ENCODE measurements at regions not wholly inside any gene's neighbourhood (a gene's known extent, or its start where the extent isn't known, plus 50 kb on each side); places are given as distances from the start of the nearest gene placed in this dataset.

- peak; percentile 20 for DNase-seq
These were observed 177.8 kb downstream of the OLFM4 start for GRCh38 chr13:53206455-53206854.

- DNase-seq = no peak
These were observed 178.9 kb downstream of the OLFM4 start for GRCh38 chr13:53207556-53207955.

DNA sequence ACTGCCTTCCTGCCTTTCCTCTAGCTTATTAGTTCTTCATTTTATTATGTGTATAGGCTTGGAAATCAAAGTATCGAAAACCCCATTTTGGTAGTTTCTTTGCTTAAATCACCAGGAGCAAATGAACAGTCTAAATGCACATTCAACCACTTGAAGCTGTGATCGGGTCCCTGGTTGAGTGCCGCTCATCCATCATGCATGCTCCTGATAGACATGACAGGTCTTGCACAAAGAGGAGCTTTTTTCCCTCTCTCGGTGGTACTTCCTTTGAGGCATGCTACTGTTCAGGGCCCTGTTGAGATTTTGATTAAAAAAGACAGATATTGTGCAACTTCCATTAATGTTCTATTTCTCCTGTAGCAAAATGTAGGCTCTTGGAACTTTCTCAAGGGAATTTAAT lies 185.8 kb downstream of the OLFM4 start:
- no peak for DNase-seq

DNA sequence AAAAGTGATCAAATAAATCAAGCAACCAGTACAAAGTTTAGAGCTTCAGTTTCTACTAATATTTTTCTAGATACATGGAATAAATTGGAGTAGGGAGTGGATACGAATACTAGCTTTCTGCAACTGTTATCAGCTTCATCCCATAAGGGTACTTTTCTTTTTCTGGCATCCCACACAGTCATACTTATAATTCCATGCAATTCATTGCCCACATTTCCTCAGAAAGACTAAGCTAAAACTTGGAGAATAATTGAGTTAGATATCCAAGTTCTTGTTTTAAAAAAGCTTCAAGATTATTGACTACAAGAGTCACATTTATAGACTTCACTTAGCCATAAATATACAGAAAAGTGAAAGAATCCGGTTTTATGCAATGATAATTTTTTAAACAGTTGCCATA lies 186.9 kb downstream of the OLFM4 start:
- DNase-seq = no peak

DNA sequence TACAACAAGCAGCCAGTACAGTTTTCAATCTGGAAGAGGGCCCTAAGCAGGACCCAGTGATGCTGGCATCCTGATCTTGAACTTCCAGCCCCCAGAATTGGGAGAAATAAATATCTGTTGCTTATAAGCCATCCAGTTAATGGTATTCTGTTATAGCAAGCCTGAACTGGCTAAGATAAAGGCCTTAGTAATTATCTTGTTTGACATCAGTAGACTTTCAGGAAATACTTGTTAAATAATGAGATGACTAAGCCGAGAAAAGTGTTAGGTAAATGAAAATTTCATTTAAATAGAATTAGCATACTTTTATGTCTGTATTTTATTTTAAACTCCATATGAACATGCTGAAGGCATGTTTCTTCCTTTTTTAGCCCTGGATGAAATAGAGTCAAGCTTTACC lies 188.2 kb downstream of the OLFM4 start:
- DNase-seq = no peak

GRCh38 chr13:53217194-53217593 lies 188.6 kb downstream of the OLFM4 start:
- no peak for DNase-seq

DNA sequence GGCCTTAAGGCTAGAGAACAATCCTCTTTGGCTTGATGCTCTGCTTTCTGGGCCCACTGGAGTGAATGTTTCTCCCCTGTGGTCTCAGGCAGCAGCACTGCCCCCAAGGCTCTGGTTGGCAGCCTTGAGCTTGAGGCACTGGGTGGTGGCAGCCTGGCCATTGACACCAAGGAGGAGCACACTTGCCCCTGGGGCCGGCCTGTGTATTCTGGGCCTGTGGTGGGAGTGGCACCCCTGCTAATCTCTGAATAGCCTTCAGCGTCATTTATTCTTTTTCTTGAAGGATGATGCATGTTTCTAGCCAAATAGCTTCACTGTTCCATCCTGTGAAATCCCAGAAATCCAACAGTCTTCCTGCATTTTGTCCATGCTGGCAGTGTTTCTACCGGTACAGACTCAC lies 191.4 kb downstream of the OLFM4 start:
- DNase-seq = no peak

DNA sequence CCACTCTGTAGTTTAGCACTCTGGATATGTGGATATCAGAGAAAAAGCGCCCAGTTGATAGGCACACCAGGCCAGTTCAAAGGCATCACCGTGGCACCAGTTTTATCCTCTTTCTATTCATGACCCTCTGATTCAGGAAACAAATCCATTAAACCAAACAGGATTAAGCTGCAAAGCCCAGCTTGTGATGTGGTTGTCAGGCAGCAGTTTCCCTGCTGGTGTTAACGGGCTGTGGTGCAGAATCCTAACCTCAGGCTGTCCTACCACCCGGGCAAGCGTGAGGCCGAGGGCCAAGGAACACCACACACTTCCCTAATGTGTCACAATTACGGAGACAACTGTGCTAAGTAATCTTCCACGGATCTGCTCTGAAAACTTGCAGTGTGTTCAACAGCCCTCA lies 209.1 kb downstream of the OLFM4 start:
- DNase-seq = no peak

GRCh38 chr13:53238261-53238660 lies 209.6 kb downstream of the OLFM4 start:
- DNase-seq = peak; percentile 52

DNA sequence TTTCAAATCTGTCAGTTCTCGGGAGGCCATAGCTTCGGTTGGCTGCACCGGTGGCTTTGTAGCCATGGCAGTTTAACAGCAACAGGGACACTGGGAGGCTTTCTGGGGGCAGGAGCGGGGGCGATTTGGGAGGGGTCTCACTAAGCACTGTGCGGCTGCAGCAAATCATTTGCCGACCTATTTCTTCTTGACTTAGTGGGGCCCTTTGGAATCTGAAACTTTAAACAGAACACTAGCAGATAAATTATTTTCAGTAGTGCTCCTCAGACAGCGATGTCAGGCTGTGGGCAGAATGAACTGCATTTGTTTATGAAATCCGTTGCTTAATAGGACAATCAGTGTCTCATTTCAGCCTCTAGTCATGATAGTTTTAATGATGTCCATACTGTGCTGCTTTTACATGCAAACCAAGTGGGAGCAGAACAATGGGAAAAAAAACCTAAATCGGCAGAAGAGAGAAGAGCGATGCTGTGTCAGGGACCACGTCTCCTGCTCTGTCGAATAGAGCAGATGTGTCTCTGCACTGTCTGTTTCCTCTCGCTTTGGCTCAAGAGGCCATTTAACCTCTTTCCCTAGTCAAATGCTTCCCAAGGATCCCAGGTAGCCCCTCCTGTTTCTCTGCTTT lies 211.9 kb downstream of the OLFM4 start:
- no peak for DNase-seq

DNA sequence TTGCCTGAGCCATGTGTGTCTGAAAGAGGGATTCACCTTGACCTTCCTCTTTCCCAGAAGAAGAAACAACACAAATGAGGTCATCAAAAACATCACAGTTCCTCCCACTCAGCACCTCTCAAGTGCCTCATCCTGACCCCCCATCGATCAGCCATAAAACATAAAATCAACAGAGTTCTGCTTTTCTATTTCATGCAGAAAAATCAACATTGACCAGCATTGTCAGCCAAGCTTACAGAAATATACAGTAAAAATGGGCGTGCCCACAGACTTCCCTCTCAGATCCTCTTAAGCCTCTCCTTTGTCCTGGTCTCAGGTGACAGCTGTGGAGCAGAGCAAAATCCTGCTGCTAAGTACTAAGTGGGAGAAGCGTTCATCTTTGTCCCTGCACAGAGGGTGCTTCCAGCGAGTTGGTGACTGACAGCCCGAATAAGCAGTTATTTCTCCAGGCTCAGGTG lies 213.3 kb downstream of the OLFM4 start:
- DNase-seq = peak; percentile 95

DNA sequence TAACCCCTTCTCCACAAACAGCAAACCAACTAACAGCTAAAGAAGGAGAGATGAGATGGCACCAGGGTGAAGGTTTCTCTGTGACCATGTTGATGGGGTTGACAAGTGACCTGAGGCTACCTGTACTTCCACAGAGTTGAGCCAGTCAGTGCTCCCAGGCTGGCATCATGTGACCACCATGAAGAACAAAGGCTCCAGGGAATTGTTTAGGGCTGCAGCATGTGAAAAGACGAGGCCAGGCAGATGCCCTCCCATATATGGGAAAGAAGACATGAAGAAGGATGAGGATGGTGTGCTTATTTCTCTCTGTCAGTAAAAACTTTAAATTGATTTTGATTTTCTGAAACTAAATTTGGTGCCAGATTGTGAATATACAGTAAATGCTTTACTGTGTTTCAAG lies 220.6 kb downstream of the OLFM4 start:
- DNase-seq = no peak

- peak; percentile 80 for DNase-seq
These were observed 221.8 kb downstream of the OLFM4 start for GRCh38 chr13:53250272-53250875.

- no peak for DNase-seq
These were observed 222.4 kb downstream of the OLFM4 start for GRCh38 chr13:53250977-53251376.

GRCh38 chr13:53254500-53254899 lies 225.9 kb downstream of the OLFM4 start:
- no peak for DNase-seq

- DNase-seq = no peak
These were observed 227.2 kb downstream of the OLFM4 start for GRCh38 chr13:53255795-53256194.

GRCh38 chr13:53260594-53260993 lies 232.0 kb downstream of the OLFM4 start:
- no peak for DNase-seq

GRCh38 chr13:53264751-53265385 lies 236.3 kb downstream of the OLFM4 start:
- no peak for DNase-seq

GRCh38 chr13:53266757-53267156 lies 238.1 kb downstream of the OLFM4 start:
- no peak for DNase-seq

GRCh38 chr13:53269634-53270033 lies 241.0 kb downstream of the OLFM4 start:
- DNase-seq = no peak

DNA sequence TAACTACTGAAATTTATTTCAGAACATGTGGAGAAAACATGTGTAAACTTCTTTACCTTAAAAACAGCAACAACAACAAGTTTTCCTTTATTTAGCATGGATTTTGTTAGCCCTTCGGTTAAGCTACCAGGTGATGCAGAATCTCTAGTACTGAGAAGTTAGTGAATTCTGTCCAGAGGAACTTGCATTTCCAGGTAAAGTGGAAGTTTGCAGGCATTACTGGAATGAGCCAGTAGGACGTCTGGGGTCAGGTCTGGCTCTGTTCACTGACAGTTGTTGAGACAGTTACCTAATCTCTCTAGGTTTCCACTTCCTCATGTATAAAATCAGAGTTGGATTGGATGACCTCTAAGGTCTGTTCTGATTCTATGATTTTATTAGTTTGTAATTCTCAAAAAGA lies 244.3 kb downstream of the OLFM4 start:
- no peak for DNase-seq

GRCh38 chr13:53276265-53276664 lies 247.7 kb downstream of the OLFM4 start:
- no peak for DNase-seq

GRCh38 chr13:53281677-53282076 lies 253.1 kb downstream of the OLFM4 start:
- DNase-seq = no peak

DNA sequence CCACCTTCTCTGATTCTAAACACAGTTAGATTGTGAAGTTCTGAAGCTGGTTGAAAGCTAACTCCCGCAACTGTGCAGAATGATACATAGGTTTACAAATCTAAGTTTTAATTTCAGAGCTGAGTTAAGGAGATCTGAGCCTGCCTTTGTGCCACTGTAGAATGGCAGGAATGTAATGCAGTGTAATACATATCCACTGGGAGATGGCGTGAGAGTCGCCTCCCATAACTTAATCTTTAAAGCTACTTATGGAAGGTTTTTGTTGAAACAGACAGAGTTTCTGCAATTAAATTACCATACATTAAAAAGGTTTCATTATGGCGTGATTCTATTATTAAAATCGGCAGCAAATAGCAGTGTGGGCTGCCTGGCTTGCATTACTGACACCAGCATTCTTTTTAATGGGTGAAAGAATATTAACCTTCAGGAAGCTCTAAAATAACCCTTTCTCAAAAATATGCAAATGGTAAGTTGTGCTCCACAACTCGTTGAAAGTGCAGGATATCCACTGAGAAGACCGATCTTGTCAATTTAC lies 257.4 kb downstream of the OLFM4 start:
- DNase-seq = no peak
